GM19025 (cell line): ENCODE measurements at regions not wholly inside any gene's neighbourhood (a gene's known extent, or its start where the extent isn't known, plus 50 kb on each side); places are given as distances from the start of the nearest gene placed in this dataset.
"Not testable (repeated sequence)": the region's sequence is repeated elsewhere in the genome, so short reads cannot be mapped to it uniquely, and the experiment has no call there.

Experiments used
- ATAC-seq: cut with Tn5 transposase; IDR thresholded peaks from one replicate; pipeline ENCODE4 v1.9.1; 2021; ENCODE audit warnings: mild to moderate bottlenecking, low read depth, moderate library complexity; ENCODE audit not compliant: unreplicated experiment

DNA sequence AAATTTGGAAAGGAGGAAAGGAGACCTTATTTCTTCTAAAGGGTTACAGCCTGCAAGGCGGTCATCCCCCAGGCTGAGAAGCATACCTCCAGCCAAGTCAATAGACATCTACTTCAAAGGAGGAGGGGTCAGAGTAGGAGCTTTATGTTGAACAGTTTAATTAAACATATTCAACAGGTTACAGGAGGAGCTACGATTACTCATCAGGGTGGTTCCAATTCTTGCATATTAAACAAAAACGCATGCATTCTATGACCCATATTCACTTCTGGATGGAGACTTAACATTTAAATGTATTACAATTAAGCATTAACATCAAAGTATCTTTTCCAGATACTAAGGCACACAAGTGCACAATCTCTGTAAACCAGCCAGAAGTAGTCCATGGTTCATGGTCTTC lies 1955.0 kb downstream of the PCDH9 start:
- ATAC-seq: no peak

GRCh38 chr13:65273811-65274420 lies 1956.2 kb downstream of the PCDH9 start:
- ATAC-seq: not testable (repeated sequence)

DNA sequence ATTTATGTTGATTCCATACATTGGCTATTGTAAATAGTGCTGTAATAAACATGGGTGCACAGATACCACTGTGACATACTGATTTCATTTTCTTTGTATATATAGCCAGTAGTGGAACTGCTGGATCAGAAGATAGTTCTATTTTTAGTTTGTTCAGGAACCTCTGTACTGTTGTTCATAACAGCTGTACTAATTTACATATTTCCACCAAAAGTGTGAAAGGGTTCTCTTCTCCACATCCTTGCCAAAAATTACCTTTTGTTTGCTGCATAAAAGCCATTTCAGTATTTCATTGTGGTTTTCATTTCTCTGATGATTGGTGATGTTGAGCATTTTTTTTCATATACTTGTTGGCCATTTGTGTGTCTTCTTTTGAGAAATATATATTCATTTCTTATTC lies 1962.1 kb downstream of the PCDH9 start:
- no peak for ATAC-seq

GRCh38 chr13:65265988-65266387 lies 1964.1 kb downstream of the PCDH9 start:
- no peak for ATAC-seq

DNA sequence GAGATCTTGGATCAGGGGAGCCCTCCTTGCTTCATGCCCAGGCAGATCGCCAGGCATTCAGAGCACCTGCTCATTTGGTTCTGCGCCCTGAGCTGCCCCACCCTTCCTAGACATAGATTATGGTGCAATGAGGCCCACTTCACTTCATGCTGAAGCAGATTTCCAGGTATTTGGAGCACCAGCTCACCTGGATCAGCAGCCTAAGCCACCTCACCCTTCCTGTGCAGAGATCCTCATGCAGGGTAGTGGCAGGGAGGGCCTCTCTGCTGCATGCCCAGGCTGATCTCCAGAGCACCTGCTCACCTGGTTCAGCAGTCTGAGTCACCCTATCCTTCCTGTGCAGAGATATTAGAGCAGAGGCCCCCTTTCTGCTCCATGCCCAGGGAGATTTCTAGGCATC lies 1966.1 kb downstream of the PCDH9 start:
- no peak for ATAC-seq

- ATAC-seq: no peak
These were observed 1968.9 kb downstream of the PCDH9 start for GRCh38 chr13:65260946-65261891.

DNA sequence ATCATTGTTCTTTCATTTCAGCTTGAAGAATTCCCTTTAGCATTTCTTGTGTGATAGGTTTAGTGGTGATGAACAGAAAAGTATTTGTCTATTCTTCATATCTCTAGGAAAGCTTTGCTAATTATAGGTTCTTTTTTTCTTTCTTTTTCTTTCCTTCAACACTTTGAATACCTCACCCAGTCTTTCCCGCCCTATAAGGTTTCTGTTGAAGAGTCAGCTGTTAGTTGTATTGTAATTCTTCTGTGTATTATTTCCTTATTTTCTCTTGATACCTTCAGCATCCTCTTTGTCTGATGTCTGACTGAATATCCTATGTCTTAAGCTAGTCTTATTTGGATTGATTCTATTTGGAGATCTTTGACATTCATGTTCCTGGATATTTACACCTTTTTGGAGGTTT lies 1989.4 kb downstream of the PCDH9 start:
- ATAC-seq: no peak

GRCh38 chr13:65236841-65237418 lies 1993.2 kb downstream of the PCDH9 start:
- no peak for ATAC-seq

DNA sequence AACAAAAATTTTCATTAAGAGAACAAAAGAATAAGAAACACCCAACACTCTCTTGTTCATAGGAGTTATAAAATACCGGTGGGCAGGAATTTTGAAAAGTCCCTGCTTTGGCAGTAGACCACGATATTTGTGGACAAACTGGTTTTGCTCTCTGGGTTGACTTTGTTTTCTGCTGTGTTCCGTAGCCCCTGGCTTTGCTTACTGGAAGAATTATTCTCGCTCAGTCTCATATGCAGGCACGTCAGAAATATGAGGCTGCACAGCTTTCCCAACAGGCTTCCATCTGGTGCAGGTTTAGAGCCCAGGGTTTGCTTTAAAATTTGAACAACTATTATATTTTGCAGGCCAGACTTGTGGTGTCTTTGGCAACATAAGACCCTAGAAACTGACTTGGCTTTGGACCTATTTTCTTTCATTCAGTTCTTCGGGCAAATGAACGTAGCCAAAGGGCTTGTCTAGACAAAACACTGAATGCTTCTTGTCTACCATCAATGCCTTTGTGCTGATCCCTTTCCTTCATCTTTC lies 2012.6 kb downstream of the PCDH9 start:
- no peak for ATAC-seq

DNA sequence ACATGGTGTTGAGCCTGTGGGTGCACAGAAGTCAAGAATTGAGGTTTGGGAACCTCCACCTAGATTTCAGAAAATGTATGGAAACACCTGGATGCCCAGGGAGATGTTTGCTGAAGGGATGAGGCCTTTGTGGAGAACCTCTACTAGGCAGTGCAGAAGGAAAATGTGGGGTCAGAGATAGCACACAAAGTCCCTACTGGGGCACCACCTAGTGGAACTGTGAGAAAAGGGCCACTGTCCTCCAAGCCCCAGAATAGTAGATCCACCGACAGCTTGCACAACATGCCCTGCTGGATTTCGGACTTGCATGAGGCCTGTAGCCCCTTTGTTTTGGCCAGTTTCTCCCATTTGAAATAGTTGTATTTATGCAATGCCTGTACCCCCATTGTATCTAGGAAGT lies 2027.3 kb downstream of the PCDH9 start:
- ATAC-seq: not testable (repeated sequence)

- no peak for ATAC-seq
These were observed 2041.4 kb downstream of the PCDH9 start for GRCh38 chr13:65188721-65189120.

- no peak for ATAC-seq
These were observed 2062.1 kb downstream of the PCDH9 start for GRCh38 chr13:65168026-65168425.

DNA sequence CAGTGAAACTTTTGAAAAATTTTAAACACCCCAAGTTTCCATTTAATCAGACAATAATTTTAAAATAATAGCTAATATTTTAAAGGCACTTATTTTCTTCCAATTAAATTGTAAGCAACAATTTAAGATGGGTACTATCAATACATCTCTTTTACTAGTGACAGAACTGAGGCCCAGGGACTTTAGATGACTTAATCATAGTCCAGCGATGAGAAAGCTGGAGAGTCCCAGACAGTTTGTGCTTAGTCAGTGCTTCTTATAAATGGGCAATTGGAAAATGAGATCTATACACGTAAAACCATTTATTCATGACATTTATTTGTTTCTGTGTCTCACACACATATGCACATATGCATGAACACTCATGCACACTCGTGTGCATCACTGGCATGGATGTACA lies 2063.5 kb downstream of the PCDH9 start:
- ATAC-seq: no peak

- no peak for ATAC-seq
These were observed 2070.3 kb downstream of the PCDH9 start for GRCh38 chr13:65159803-65160202.

DNA sequence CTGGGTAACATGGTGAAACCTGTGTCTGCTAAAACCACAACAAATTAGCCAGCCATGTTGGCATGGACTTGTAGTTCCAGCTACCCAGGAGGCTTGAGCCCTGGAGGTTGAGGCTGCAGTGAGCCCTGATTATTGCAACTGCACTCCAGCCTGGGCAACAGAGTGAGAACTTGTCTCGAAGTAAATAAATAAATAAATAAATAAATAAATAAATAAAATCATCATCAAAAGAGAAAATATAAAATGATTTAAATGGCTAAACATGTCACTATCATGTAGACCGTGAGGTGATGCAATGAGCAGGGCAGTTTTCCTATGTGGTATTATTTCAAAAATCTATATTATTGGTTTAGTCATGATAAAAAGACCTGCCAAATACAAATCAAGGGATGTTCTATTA lies 2074.3 kb downstream of the PCDH9 start:
- no peak for ATAC-seq

DNA sequence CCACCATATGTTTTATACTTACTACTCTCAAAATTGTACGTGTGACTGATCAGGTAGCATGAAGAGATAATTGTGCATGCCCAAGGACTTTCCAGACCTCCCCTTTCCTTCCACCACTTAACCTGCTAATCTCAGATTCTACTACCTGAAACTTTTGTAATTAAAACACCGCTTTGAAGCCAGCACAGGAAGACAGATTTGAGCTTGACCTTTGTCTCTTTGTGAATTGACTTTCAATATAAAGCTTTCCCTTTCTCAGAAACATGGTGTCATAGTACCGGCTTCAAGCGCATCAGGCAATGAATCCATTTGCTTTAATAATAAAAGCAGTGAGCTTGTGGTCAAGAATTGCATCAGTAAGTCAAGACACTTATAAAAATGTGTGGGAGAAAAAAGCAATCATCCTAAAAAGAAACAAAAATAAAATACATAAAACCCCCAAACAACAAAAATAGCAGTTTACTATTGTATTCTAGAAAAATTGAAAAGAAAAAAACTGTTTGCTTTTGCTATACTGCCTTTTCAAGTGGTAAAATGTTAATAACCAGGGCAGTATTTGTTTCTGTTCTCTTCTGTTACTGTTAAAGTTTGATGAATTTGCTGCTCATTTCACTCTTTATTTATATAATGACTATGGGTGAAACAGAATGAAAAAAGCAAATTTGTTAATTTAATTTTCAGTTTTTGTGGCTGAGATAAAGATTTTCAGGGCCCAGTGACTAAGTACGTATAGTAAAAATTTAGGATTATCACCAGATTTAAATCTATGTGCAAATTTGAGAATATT lies 2075.3 kb downstream of the PCDH9 start:
- no peak for ATAC-seq

- ATAC-seq: no peak
These were observed 2080.4 kb downstream of the PCDH9 start for GRCh38 chr13:65149687-65150086.

DNA sequence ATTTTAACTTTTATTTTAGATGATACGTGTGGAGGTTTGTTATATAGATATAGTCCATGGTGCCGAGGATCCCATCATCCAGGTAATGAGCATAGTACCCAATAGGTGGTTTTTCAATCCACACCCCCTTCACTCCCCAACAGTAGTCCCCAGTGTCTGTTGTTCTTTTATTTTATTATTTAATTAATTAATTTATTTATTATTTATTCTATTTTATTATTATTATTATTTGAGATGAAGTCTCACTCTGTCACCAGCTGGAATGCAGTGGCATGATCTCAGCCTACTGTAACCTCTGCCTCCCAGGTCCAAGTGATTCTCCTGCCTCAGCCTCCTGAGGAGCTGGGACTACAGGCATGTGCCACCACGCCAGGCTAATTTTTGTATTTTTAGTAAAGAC lies 2086.2 kb downstream of the PCDH9 start:
- ATAC-seq: no peak

GRCh38 chr13:65133094-65133493 lies 2097.0 kb downstream of the PCDH9 start:
- no peak for ATAC-seq

- no peak for ATAC-seq
These were observed 2104.9 kb downstream of the PCDH9 start for GRCh38 chr13:65125236-65125635.

- ATAC-seq: no peak
These were observed 2117.6 kb downstream of the PCDH9 start for GRCh38 chr13:65112531-65112941.
